ENCODE measurements at regions not wholly inside any gene's neighbourhood (a gene's known extent, or its start where the extent isn't known, plus 50 kb on each side); places are given as distances from the start of the nearest gene placed in this dataset.

- no peak for TF ChIP-seq CTCF (IDR thresholded peaks at IDR 0.05; ENCODE audit: low read depth, low read length, missing input control)
- no peak for TF ChIP-seq TAF1 (conservative IDR thresholded peaks at IDR 0.05)
These were observed 780.2 kb downstream of the FLRT2 start for GRCh38 chr14:86310148-86310547.
